ENCODE measurements at regions not wholly inside any gene's neighbourhood (a gene's known extent, or its start where the extent isn't known, plus 50 kb on each side); places are given as distances from the start of the nearest gene placed in this dataset.

- TF ChIP-seq CTCF (IDR thresholded peaks at IDR 0.05; ENCODE audit: poor library complexity, severe bottlenecking) (no peak), RAD21 (conservative IDR thresholded peaks at IDR 0.05) (no peak), EP300 (conservative IDR thresholded peaks at IDR 0.05; ENCODE audit: poor library complexity, severe bottlenecking) (no peak), MXI1 (conservative IDR thresholded peaks at IDR 0.05; ENCODE audit: poor library complexity, severe bottlenecking) (no peak), TAF1 (IDR thresholded peaks at IDR 0.05; ENCODE audit: low read depth) (no peak), EZH2 (IDR thresholded peaks at IDR 0.05; ENCODE audit: borderline replicate concordance, insufficient read depth, low read length, poor library complexity, severe bottlenecking) (no peak), SMC3 (conservative IDR thresholded peaks at IDR 0.05; ENCODE audit: poor library complexity) (no peak), REST (IDR thresholded peaks at IDR 0.05; ENCODE audit: borderline replicate concordance) (no peak), POLR2AphosphoS5 (IDR thresholded peaks at IDR 0.05) (no peak)
Observed at GRCh38 chr17:53900951-53901350, 78.2 kb downstream of the KIF2B start.

GRCh38 chr17:53907435-53907834 lies 84.7 kb downstream of the KIF2B start:
- Histone ChIP-seq H3K27me3 (ENCODE audit: insufficient read depth, low read depth, low read length) (no peaks in the 10 kb centered on the region), H2AFZ (ENCODE audit: low read depth, low read length) (no peak overlapping the region)

More at GRCh38 chr17:53900951-53901350, 78.2 kb downstream of the KIF2B start:
- Histone ChIP-seq H3K79me2 (replicated peaks; ENCODE audit: insufficient read depth, low read length) (no peaks in the 10 kb centered on the region), H3K36me3 (ENCODE audit: insufficient read depth, low read length) (no peaks in the 10 kb centered on the region), H3K4me3 (ENCODE audit: low read length) (no peak overlapping the region), H4K20me1 (ENCODE audit: insufficient read depth) (no peaks in the 10 kb centered on the region), H3F3A (ENCODE audit: insufficient read depth, low read length, poor library complexity, severe bottlenecking) (no peaks in the 10 kb centered on the region), H3K4me2 (ENCODE audit: low read length) (no peak overlapping the region), H3K9me2 (ENCODE audit: insufficient read depth, low read length) (no peaks in the 10 kb centered on the region), H3K9me3 (ENCODE audit: low read length) (no peaks in the 10 kb centered on the region), H2AFZ (ENCODE audit: low read depth, low read length) (no peak overlapping the region), H3K9ac (ENCODE audit: low read length) (no peak overlapping the region), H3K27ac (ENCODE audit: low read length) (no peak overlapping the region), H3K27me3 (ENCODE audit: insufficient read depth, low read depth, low read length) (no peaks in the 10 kb centered on the region)

More at GRCh38 chr17:53907435-53907834, 84.7 kb downstream of the KIF2B start:
- Histone ChIP-seq H3F3A (ENCODE audit: insufficient read depth, low read length, poor library complexity, severe bottlenecking) (peaks cover 3% of the 10 kb centered on the region), H3K9me2 (ENCODE audit: insufficient read depth, low read length) (no peaks in the 10 kb centered on the region), H3K4me2 (ENCODE audit: low read length) (no peak overlapping the region), H3K9me3 (ENCODE audit: low read length) (no peaks in the 10 kb centered on the region), H3K27ac (ENCODE audit: low read length) (no peak overlapping the region), H3K36me3 (ENCODE audit: insufficient read depth, low read length) (no peaks in the 10 kb centered on the region), H3K79me2 (replicated peaks; ENCODE audit: insufficient read depth, low read length) (no peaks in the 10 kb centered on the region), H4K20me1 (ENCODE audit: insufficient read depth) (no peaks in the 10 kb centered on the region), H3K4me3 (ENCODE audit: low read length) (no peak overlapping the region), H3K9ac (ENCODE audit: low read length) (no peak overlapping the region)
- TF ChIP-seq POLR2AphosphoS5 (IDR thresholded peaks at IDR 0.05) (no peak), RAD21 (conservative IDR thresholded peaks at IDR 0.05) (no peak), REST (IDR thresholded peaks at IDR 0.05; ENCODE audit: borderline replicate concordance) (no peak), EP300 (conservative IDR thresholded peaks at IDR 0.05; ENCODE audit: poor library complexity, severe bottlenecking) (no peak), CTCF (IDR thresholded peaks at IDR 0.05; ENCODE audit: poor library complexity, severe bottlenecking) (no peak), EZH2 (IDR thresholded peaks at IDR 0.05; ENCODE audit: borderline replicate concordance, insufficient read depth, low read length, poor library complexity, severe bottlenecking) (no peak), MXI1 (conservative IDR thresholded peaks at IDR 0.05; ENCODE audit: poor library complexity, severe bottlenecking) (no peak), SMC3 (conservative IDR thresholded peaks at IDR 0.05; ENCODE audit: poor library complexity) (no peak), TAF1 (IDR thresholded peaks at IDR 0.05; ENCODE audit: low read depth) (no peak)
